ENCODE measurements at regions not wholly inside any gene's neighbourhood (a gene's known extent, or its start where the extent isn't known, plus 50 kb on each side); places are given as distances from the start of the nearest gene placed in this dataset.

DNA sequence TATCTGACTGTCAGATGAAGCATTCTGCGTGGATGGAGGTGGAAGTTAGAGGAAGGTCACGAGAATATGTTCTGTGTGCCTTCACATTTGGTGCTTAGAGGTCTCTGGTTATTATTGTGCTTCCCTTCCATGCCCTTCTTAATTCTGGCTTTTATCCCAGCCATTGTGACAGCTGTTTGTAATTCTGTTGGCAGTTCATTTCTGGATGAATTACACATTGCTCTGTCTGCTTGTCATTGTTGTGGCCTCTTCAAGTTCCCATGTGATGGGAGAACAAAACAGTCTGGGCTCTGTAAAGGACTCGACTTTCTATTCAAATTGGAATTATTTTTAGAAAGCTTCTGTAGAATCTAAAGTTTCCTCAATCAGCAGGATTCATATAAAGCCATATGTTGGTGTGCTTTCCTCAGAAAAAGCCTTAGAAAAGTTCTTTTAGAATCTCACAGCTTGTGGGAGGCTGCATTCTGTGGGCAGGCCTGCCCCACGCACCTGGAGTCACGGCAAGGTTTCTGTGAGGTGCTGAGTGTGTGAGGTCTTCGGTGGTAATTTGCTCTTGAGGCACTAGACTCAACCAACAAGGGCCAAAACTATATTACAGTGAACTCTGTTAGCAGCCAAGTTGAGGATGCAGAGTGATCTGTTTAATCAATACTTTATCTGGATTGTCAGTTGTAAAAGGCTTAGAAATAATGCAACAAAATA, 397.4 kb upstream of the AZI2 start:
- TF ChIP-seq, protein P1, sequence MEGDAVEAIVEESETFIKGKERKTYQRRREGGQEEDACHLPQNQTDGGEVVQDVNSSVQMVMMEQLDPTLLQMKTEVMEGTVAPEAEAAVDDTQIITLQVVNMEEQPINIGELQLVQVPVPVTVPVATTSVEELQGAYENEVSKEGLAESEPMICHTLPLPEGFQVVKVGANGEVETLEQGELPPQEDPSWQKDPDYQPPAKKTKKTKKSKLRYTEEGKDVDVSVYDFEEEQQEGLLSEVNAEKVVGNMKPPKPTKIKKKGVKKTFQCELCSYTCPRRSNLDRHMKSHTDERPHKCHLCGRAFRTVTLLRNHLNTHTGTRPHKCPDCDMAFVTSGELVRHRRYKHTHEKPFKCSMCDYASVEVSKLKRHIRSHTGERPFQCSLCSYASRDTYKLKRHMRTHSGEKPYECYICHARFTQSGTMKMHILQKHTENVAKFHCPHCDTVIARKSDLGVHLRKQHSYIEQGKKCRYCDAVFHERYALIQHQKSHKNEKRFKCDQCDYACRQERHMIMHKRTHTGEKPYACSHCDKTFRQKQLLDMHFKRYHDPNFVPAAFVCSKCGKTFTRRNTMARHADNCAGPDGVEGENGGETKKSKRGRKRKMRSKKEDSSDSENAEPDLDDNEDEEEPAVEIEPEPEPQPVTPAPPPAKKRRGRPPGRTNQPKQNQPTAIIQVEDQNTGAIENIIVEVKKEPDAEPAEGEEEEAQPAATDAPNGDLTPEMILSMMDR (IDR thresholded peaks at IDR 0.05 in 2 of 3, conservative IDR thresholded peaks at IDR 0.05 in 1 of 3; ENCODE audit: borderline replicate concordance in 1 of 3, insufficient read depth in 1 of 3, low read depth in 2 of 3, low read length in 2 of 3), result no peak
- TF ChIP-seq POLR2AphosphoS5 (IDR thresholded peaks at IDR 0.05; ENCODE audit: low read depth, low read length), result no peak
- no peak for TF ChIP-seq EZH2phosphoT487 (IDR thresholded peaks at IDR 0.05; ENCODE audit: borderline replicate concordance)
- TF ChIP-seq RAD21 (IDR thresholded peaks at IDR 0.05; ENCODE audit: low read depth), result no peak
- TF ChIP-seq YY1 (IDR thresholded peaks at IDR 0.05; ENCODE audit: extremely low read depth, insufficient replicate concordance, low read depth, low read length), result no peak
- no peak for TF ChIP-seq SP1 (IDR thresholded peaks at IDR 0.05; ENCODE audit: low read depth)
- no peak for TF ChIP-seq SIN3A (IDR thresholded peaks at IDR 0.05; ENCODE audit: low read depth)
- TF ChIP-seq ZNF274 (IDR thresholded peaks at IDR 0.05; ENCODE audit: low read depth, low read length), result no peak
- TF ChIP-seq, protein P2, sequence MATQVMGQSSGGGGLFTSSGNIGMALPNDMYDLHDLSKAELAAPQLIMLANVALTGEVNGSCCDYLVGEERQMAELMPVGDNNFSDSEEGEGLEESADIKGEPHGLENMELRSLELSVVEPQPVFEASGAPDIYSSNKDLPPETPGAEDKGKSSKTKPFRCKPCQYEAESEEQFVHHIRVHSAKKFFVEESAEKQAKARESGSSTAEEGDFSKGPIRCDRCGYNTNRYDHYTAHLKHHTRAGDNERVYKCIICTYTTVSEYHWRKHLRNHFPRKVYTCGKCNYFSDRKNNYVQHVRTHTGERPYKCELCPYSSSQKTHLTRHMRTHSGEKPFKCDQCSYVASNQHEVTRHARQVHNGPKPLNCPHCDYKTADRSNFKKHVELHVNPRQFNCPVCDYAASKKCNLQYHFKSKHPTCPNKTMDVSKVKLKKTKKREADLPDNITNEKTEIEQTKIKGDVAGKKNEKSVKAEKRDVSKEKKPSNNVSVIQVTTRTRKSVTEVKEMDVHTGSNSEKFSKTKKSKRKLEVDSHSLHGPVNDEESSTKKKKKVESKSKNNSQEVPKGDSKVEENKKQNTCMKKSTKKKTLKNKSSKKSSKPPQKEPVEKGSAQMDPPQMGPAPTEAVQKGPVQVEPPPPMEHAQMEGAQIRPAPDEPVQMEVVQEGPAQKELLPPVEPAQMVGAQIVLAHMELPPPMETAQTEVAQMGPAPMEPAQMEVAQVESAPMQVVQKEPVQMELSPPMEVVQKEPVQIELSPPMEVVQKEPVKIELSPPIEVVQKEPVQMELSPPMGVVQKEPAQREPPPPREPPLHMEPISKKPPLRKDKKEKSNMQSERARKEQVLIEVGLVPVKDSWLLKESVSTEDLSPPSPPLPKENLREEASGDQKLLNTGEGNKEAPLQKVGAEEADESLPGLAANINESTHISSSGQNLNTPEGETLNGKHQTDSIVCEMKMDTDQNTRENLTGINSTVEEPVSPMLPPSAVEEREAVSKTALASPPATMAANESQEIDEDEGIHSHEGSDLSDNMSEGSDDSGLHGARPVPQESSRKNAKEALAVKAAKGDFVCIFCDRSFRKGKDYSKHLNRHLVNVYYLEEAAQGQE (IDR thresholded peaks at IDR 0.05; ENCODE audit: low read depth), result no peak
- TF ChIP-seq POLR2A (IDR thresholded peaks at IDR 0.05; ENCODE audit: borderline replicate concordance, extremely low read depth, insufficient read depth, insufficient read length), result no peak
- TF ChIP-seq ZBTB33 (IDR thresholded peaks at IDR 0.05; ENCODE audit: extremely low read depth, insufficient replicate concordance, low read length), result no peak
- TF ChIP-seq EZH2 (IDR thresholded peaks at IDR 0.05), result no peak
- TF ChIP-seq ATF3 (IDR thresholded peaks at IDR 0.05), result no peak

All from HCT116 (cell line).